ENCODE measurements at regions not wholly inside any gene's neighbourhood (a gene's known extent, or its start where the extent isn't known, plus 50 kb on each side); places are given as distances from the start of the nearest gene placed in this dataset.

DNA sequence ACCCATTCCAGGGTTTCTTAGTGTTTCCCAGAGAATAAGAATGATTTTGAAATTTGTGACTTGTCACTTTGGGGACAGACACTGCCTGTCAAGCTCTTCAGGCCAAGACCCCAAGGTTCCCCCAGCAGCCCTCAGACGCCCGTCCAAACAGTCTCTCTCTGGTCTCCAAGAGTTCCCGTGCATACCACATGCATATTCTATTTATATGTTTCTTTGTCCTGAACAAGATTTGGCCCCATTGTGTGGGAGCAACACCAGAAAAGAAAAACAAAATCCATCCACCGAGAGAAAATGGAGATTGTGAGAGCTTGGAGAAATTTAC, 52.2 kb upstream of the CTAGE1 start:
- Histone ChIP-seq H4K20me1 (ENCODE audit: control insufficient read depth, insufficient read depth) (no peaks in the 10 kb centered on the region), H3K36me3 (ENCODE audit: control insufficient read depth in 2 of 2, insufficient read depth in 2 of 2, low read length in 1 of 2) (no peaks in the 10 kb centered on the region), H2AFZ (ENCODE audit: control insufficient read depth, low read depth, low read length) (no peak overlapping the region), H3K9me3 (replicated peaks; ENCODE audit: control insufficient read depth, insufficient read depth, low read length) (no peaks in the 10 kb centered on the region), H3K4me1 (ENCODE audit: control insufficient read depth, insufficient read depth, low read length) (no peaks in the 10 kb centered on the region), H3K27ac (ENCODE audit: control insufficient read depth, insufficient read depth) (no peak overlapping the region), H3K27me3 (replicated peaks in 1 of 2; ENCODE audit: control insufficient read depth in 2 of 2, insufficient read depth in 2 of 2, low read length in 1 of 2) (no peaks in the 10 kb centered on the region; a peak in 1 of 4 replicates), H3K9ac (ENCODE audit: control insufficient read depth, insufficient read depth, low read length) (no peak overlapping the region), H3K4me3 (no peak overlapping the region), H3K79me2 (ENCODE audit: control insufficient read depth, insufficient read depth, low read length) (no peaks in the 10 kb centered on the region), H3K4me2 (ENCODE audit: control insufficient read depth, insufficient read depth) (no peak overlapping the region)
- ChIA-PET SMC1A (ENCODE audit: uncharacterized antibody, unreplicated experiment) (no interaction called here), POLR2A (no interaction called here), RAD21 (ENCODE audit: unreplicated experiment) (no interaction called here), CTCF (no interaction called here)
- 45% methylated on average over 4 of the region's 4 CpGs for WGBS (ENCODE audit: insufficient coverage, insufficient replicate concordance, low lambda C conversion rate, missing lambda C conversion rate)
- in situ Hi-C loops (cut with MboI): no loop called here
- TF ChIP-seq IRF3 (IDR thresholded peaks at IDR 0.05) (no peak), CTCF (IDR thresholded peaks at IDR 0.05 in 2 of 3, conservative IDR thresholded peaks at IDR 0.05 in 1 of 3; ENCODE audit: control insufficient read depth in 2 of 3, extremely low read depth in 1 of 3, insufficient read depth in 1 of 3, low read depth in 3 of 3, low read length in 3 of 3) (no peak), PML (IDR thresholded peaks at IDR 0.05; ENCODE audit: low read length) (no peak), RUNX3 (IDR thresholded peaks at IDR 0.05; ENCODE audit: low read length) (no peak), NR2C1 (IDR thresholded peaks at IDR 0.05) (no peak), SPI1 (IDR thresholded peaks at IDR 0.05; ENCODE audit: borderline replicate concordance, insufficient read depth, low read depth, low read length) (no peak), FOXK2 (IDR thresholded peaks at IDR 0.05) (no peak), TBL1XR1 (IDR thresholded peaks at IDR 0.05; ENCODE audit: low read depth, low read length) (no peak), BCL3 (IDR thresholded peaks at IDR 0.05; ENCODE audit: borderline replicate concordance, insufficient read depth, low read depth, low read length, poor library complexity, severe bottlenecking) (no peak)
- DNase-seq (ENCODE audit: low read depth, low spot score) (no peak), ATAC-seq (no peak), FAIRE-seq (no peak)
- BruUV-seq (replicated peaks): no TSS peak
- intact Hi-C loops (cut with micrococcal nuclease; ENCODE audit: unreplicated experiment): no loop called here

All from GM12878 (cell line).